OCI-LY3 (cell line): ENCODE measurements at regions not wholly inside any gene's neighbourhood (a gene's known extent, or its start where the extent isn't known, plus 50 kb on each side); places are given as distances from the start of the nearest gene placed in this dataset.

Source experiments
- EZH2phosphoT487 ChIP-seq: fragments of 200-600 bp; shearing (Covaris generic); IDR thresholded peaks from 2 replicates; pipeline ENCODE4 v1.6.1; 2018; ENCODE audit warnings: antibody characterized with exemption, mixed run types, low read depth
- TF ChIP-seq, protein P1 (sequence below): fragments of 200-600, 300-600 bp; sonication (generic); IDR thresholded peaks from 2 replicates; pipeline ENCODE4 v1.5.1; 2014; ENCODE audit warnings: antibody characterized with exemption, low read length, low read depth

DNA sequence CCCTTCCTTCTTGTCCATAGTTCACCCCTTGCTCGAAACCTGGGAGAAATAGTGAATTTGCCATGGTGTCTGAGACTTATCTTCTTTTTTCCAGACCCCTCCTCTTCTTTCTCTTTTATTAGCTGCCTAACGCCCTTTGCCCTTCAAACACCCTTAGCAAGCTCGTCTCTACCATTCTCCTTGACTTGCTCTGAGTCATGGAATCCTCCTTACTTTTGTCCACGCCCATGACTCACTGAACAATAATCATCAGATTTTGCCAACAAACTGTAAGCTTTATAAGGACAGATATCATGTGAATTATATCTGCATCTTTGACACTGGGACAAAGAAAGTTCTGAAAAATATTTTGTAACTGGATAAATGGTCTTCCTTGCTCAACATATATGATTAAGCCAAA is 67.1 kb upstream of the CNTNAP5 start:
- TF ChIP-seq, protein P1, sequence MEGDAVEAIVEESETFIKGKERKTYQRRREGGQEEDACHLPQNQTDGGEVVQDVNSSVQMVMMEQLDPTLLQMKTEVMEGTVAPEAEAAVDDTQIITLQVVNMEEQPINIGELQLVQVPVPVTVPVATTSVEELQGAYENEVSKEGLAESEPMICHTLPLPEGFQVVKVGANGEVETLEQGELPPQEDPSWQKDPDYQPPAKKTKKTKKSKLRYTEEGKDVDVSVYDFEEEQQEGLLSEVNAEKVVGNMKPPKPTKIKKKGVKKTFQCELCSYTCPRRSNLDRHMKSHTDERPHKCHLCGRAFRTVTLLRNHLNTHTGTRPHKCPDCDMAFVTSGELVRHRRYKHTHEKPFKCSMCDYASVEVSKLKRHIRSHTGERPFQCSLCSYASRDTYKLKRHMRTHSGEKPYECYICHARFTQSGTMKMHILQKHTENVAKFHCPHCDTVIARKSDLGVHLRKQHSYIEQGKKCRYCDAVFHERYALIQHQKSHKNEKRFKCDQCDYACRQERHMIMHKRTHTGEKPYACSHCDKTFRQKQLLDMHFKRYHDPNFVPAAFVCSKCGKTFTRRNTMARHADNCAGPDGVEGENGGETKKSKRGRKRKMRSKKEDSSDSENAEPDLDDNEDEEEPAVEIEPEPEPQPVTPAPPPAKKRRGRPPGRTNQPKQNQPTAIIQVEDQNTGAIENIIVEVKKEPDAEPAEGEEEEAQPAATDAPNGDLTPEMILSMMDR, result no peak
- TF ChIP-seq EZH2phosphoT487, result no peak
